Choroid plexus epithelial cell (primary cell): ENCODE measurements at regions not wholly inside any gene's neighbourhood (a gene's known extent, or its start where the extent isn't known, plus 50 kb on each side); places are given as distances from the start of the nearest gene placed in this dataset.
A peak's percentile ranks its signal among the peaks of the same experiment; 100 is the strongest.
"Not testable (repeated sequence)": the region's sequence is repeated elsewhere in the genome, so short reads cannot be mapped to it uniquely, and the experiment has no call there.

Experiments used
- DNase-seq: peaks from one replicate; pipeline ENCODE4 v3.0.0-alpha.2; 2010; ENCODE audit warnings: low read depth
- H3K4me3 ChIP-seq: 2 replicates; pipeline ENCODE4 v1.5.1; 2011; ENCODE audit warnings: low read depth, mild to moderate bottlenecking, control low read depth, low read length, moderate library complexity
- TF ChIP-seq, protein P1 (sequence below): conservative IDR thresholded peaks from 2 replicates; pipeline ENCODE4 v1.5.1; 2011; ENCODE audit warnings: low read depth, mild to moderate bottlenecking, control low read depth, inconsistent platforms, low read length, moderate library complexity

GRCh38 chr2:100744589-100744988 is 75.3 kb upstream of the NPAS2 start:
- TF ChIP-seq, protein P1, sequence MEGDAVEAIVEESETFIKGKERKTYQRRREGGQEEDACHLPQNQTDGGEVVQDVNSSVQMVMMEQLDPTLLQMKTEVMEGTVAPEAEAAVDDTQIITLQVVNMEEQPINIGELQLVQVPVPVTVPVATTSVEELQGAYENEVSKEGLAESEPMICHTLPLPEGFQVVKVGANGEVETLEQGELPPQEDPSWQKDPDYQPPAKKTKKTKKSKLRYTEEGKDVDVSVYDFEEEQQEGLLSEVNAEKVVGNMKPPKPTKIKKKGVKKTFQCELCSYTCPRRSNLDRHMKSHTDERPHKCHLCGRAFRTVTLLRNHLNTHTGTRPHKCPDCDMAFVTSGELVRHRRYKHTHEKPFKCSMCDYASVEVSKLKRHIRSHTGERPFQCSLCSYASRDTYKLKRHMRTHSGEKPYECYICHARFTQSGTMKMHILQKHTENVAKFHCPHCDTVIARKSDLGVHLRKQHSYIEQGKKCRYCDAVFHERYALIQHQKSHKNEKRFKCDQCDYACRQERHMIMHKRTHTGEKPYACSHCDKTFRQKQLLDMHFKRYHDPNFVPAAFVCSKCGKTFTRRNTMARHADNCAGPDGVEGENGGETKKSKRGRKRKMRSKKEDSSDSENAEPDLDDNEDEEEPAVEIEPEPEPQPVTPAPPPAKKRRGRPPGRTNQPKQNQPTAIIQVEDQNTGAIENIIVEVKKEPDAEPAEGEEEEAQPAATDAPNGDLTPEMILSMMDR: no peak
- no peak overlapping the region for H3K4me3 ChIP-seq
- DNase-seq: peak; percentile 81

DNA sequence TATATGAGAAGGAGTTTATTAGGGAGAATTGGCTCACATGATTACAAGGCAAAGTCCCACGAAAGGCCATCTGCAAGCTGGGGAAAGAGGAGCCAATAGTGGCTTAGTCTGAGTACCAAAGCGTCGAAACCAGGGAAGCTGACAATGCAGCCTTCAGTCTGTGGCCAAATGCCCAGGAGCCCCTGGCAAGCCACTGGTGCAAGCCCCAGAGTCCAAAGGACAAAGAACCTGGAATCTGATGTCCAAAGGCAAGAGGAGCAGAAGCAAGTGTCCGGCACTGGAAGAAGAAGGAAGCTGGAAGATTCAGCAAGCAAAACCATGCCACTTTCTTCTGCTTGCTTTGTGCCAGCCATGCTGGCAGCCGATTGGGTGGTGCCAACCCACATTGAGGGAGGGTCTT is 74.3 kb upstream of the NPAS2 start:
- DNase-seq: no peak
- TF ChIP-seq, protein P1: no peak
- H3K4me3 ChIP-seq: no peak overlapping the region

GRCh38 chr2:100747551-100747950 is 72.4 kb upstream of the NPAS2 start:
- TF ChIP-seq, protein P1: no peak
- H3K4me3 ChIP-seq: no peak overlapping the region
- peak; percentile 48 for DNase-seq

DNA sequence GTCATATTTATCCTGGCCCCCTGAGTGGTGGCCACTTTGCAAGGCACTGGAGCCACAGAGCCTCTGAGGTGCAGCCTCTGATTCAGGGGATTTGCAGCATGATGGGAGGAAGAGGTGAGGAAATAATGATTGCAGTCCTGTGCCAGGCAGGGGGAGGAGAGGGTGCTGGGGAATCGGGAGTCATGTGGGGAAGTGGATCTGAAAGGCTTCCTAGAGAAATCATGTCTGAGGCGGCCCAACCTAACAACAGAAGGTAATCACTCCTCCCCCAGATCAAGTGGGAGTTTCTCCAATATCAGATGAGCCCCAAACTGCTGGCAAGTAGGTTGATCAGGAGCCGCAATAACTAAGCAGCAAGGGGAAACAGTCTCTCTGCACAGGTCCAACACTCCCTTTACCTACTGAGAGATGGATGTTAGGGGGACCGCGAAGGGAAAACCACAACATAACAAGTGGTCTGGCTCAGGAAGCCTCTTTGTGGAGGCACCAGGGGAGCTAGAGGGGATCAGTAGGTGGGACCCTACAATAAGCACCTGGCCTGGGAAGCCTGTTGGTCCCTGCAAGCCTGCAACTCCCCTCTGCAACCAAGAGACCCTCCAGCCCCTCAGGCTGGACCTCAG is 71.8 kb upstream of the NPAS2 start:
- DNase-seq: no peak
- no peak overlapping the region for H3K4me3 ChIP-seq
- TF ChIP-seq, protein P1: no peak

GRCh38 chr2:100748673-100749072 is 71.3 kb upstream of the NPAS2 start:
- no peak overlapping the region for H3K4me3 ChIP-seq
- TF ChIP-seq, protein P1: no peak
- DNase-seq: no peak

DNA sequence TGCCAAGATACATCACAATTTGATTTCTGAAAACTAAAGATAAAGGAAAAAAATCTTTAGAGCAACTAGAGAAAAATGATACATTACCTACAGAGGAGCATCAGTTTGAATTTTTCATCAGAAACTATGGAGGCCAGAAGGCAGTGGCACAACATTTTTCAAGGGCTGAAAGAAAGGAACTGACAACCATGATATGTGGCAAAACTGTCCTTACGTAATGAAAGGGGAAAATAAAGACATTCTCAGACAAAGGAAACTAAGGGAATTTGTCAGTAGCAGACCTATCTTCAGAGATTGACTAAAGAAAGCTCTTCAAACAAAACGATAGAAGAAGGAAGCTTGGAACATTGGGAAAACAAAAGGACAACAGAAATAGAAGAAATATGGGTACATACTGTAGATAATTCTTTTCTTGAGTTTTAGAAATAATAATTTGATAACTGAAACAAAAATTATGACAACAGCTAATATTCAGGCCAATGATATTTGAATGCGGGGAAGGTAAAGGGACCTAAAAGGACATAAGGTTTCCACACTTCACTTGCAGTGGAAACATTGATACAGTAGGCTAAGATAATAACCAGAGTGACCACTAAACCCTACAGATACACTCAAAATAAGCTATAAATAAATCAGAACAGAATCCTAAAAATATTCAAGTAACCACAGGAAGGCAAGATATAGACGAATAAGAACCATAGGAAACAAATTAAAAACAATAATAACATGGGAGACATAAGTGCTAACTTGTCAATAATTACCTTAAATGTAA is 70.0 kb upstream of the NPAS2 start:
- H3K4me3 ChIP-seq: no peak overlapping the region
- DNase-seq: no peak
- TF ChIP-seq, protein P1: no peak

GRCh38 chr2:100751871-100752625 is 67.9 kb upstream of the NPAS2 start:
- peak; percentile 68 for DNase-seq

More at GRCh38 chr2:100751871-100752625, 67.9 kb upstream of the NPAS2 start:
- H3K4me3 ChIP-seq: not testable (repeated sequence)
